ENCODE measurements at regions not wholly inside any gene's neighbourhood (a gene's known extent, or its start where the extent isn't known, plus 50 kb on each side); places are given as distances from the start of the nearest gene placed in this dataset.

- no peak for TF ChIP-seq ATF2 (CRISPR knock-in tag; IDR thresholded peaks at IDR 0.05; ENCODE audit: borderline replicate concordance, low read depth)
- TF ChIP-seq MYBL2 (CRISPR knock-in tag; IDR thresholded peaks at IDR 0.05) = no peak
- no peak for TF ChIP-seq ETV6 (CRISPR knock-in tag; IDR thresholded peaks at IDR 0.05)
- TF ChIP-seq ZMAT4 (CRISPR knock-in tag; IDR thresholded peaks at IDR 0.05) = no peak
- no peak for TF ChIP-seq NR3C1 (CRISPR knock-in tag; conservative IDR thresholded peaks at IDR 0.05; ENCODE audit: low read depth)
- no peak for TF ChIP-seq FOXP1 (CRISPR knock-in tag; IDR thresholded peaks at IDR 0.05; ENCODE audit: borderline replicate concordance)
These were observed 60.7 kb upstream of the TMEM72 start (continued) for GRCh38 chr10:44850356-44850934.

- Mint-ChIP-seq H3K36me3 (no peaks in the 10 kb centered on the region), H3K4me3 (no peak overlapping the region), H3K27me3 (ENCODE audit: low read depth) (peaks cover 21% of the 10 kb centered on the region), H3K27ac (no peak overlapping the region), H3K4me1 (peaks cover 16% of the 10 kb centered on the region), H3K9me3 (peaks cover 14% of the 10 kb centered on the region)
- no peak for TF ChIP-seq EMX1 (CRISPR knock-in tag; IDR thresholded peaks at IDR 0.05)
- no peak for TF ChIP-seq FOXJ3 (CRISPR knock-in tag; IDR thresholded peaks at IDR 0.05; ENCODE audit: borderline replicate concordance)
- no peak for TF ChIP-seq IRF2 (CRISPR knock-in tag; IDR thresholded peaks at IDR 0.05; ENCODE audit: borderline replicate concordance, low read depth)
- TF ChIP-seq ZSCAN18 (CRISPR knock-in tag; IDR thresholded peaks at IDR 0.05) = no peak
- TF ChIP-seq ZNF396 (CRISPR knock-in tag; IDR thresholded peaks at IDR 0.05; ENCODE audit: borderline replicate concordance) = no peak
- TF ChIP-seq E2F1 (CRISPR knock-in tag; IDR thresholded peaks at IDR 0.05) = no peak
- no peak for TF ChIP-seq OVOL2 (CRISPR knock-in tag; IDR thresholded peaks at IDR 0.05; ENCODE audit: borderline replicate concordance)
- no peak for TF ChIP-seq E2F5 (CRISPR knock-in tag; IDR thresholded peaks at IDR 0.05)
- TF ChIP-seq FOXP1 (CRISPR knock-in tag; IDR thresholded peaks at IDR 0.05; ENCODE audit: borderline replicate concordance) = no peak
- no peak for TF ChIP-seq USF1 (CRISPR knock-in tag; IDR thresholded peaks at IDR 0.05)
- no peak for TF ChIP-seq SP1 (CRISPR knock-in tag; conservative IDR thresholded peaks at IDR 0.05)
- no peak for TF ChIP-seq ZNF425 (CRISPR knock-in tag; conservative IDR thresholded peaks at IDR 0.05)
- no peak for TF ChIP-seq ATF3 (CRISPR knock-in tag; conservative IDR thresholded peaks at IDR 0.05)
- ATAC-seq = no peak
- ChIA-PET POLR2A (no interaction called here), CTCF (no interaction called here)
- no peak for DNase-seq (ENCODE audit: low spot score)
These were observed 59.7 kb upstream of the TMEM72 start for GRCh38 chr10:44851413-44851812.
